ENCODE measurements at regions not wholly inside any gene's neighbourhood (a gene's known extent, or its start where the extent isn't known, plus 50 kb on each side); places are given as distances from the start of the nearest gene placed in this dataset.

GRCh38 chr21:19218163-19218562, 814.6 kb upstream of the TMPRSS15 start:
- no peak for TF ChIP-seq EZH2 (IDR thresholded peaks at IDR 0.05; ENCODE audit: insufficient read depth, poor library complexity, severe bottlenecking)
- TF ChIP-seq EZH2phosphoT487 (IDR thresholded peaks at IDR 0.05; ENCODE audit: insufficient read depth, low read depth): no peak
